ENCODE measurements at regions not wholly inside any gene's neighbourhood (a gene's known extent, or its start where the extent isn't known, plus 50 kb on each side); places are given as distances from the start of the nearest gene placed in this dataset.
"Not testable (repeated sequence)": the region's sequence is repeated elsewhere in the genome, so short reads cannot be mapped to it uniquely, and the experiment has no call there.

GRCh38 chr4:126762663-126763247 is 870.0 kb upstream of the INTU start:
- Histone ChIP-seq H3K4me1 (peaks cover 0 to 16% (median 3%) of the 10 kb centered on the region in 4 donors), H3K9me3 (no peaks in the 10 kb centered on the region), H3K27ac (no peak overlapping the region), H3K4me3 (no peak overlapping the region), H3K27me3 (no peaks in the 10 kb centered on the region), H3K36me3 (no peaks in the 10 kb centered on the region)
- no peak for DNase-seq
- no peak for TF ChIP-seq CTCF (IDR thresholded peaks at IDR 0.05)
- TF ChIP-seq POLR2A (IDR thresholded peaks at IDR 0.05), result no peak
- TF ChIP-seq POLR2AphosphoS5 (IDR thresholded peaks at IDR 0.05), result no peak
- TF ChIP-seq EP300 (IDR thresholded peaks at IDR 0.05), result no peak
- WGBS, 2 donors, result 79 to 84% methylated on average over 5 of the region's 5 CpGs
- intact Hi-C loops (cut with DNase I), result no loop called here

DNA sequence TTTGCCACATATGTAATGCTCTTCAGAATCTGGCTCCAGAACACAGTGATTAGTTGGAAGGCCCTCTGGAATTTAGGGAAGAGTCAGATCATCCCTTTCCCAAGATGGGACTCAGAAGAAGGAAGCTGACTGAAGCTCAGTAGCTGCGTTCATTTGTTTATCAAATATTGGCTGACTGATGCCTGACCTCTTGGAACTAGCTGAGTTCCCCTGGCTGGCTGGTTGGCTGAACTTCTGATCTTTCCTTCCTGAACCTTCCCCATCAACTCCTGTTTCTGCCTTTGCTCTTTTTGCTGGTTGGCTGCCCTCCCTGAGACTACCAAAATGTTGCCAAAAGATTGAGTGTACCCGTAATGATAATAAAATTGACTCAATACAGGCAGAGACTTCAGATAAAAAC is 866.5 kb upstream of the INTU start:
- Histone ChIP-seq H3K36me3 (no peaks in the 10 kb centered on the region), H3K4me3 (no peak overlapping the region), H3K4me1 (peaks cover 0 to 9% (median 3%) of the 10 kb centered on the region in 4 donors), H3K27ac (no peak overlapping the region), H3K27me3 (no peaks in the 10 kb centered on the region), H3K9me3 (no peaks in the 10 kb centered on the region)
- WGBS, 2 donors, result 24 to 60% methylated on average over 2 of the region's 2 CpGs
- TF ChIP-seq POLR2A (IDR thresholded peaks at IDR 0.05) (no peak), POLR2AphosphoS5 (IDR thresholded peaks at IDR 0.05) (no peak), EP300 (IDR thresholded peaks at IDR 0.05) (no peak), CTCF (IDR thresholded peaks at IDR 0.05) (no peak)
- intact Hi-C loops (cut with DNase I), result no loop called here
- DNase-seq, result no peak

DNA sequence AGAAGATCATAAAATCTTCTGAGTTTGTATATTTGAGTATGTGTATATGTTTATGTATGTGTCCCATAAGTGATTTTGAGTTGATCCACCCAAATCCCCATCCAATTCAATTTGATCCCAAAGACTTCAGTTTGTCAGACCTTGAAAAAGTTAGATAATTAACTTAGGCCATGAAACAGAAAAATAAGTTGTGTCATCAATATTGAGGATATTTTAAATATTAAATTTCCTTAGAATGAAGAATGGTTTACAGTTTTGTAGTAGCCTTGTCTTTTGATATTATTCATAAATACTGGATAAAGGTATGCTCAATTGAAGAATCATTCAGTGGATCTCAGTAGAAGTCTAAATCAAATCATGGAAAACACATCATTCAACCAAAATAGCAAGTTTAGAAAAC is 864.4 kb upstream of the INTU start:
- Histone ChIP-seq H3K27ac (no peak overlapping the region), H3K4me1 (peaks cover 0 to 19% (median 9%) of the 10 kb centered on the region in 4 donors), H3K9me3 (no peaks in the 10 kb centered on the region), H3K4me3 (no peak overlapping the region), H3K36me3 (no peaks in the 10 kb centered on the region), H3K27me3 (no peaks in the 10 kb centered on the region)
- intact Hi-C loops (cut with DNase I), result no loop called here
- DNase-seq, result no peak
- TF ChIP-seq EP300 (IDR thresholded peaks at IDR 0.05) (no peak), POLR2AphosphoS5 (IDR thresholded peaks at IDR 0.05) (no peak), CTCF (IDR thresholded peaks at IDR 0.05) (no peak), POLR2A (IDR thresholded peaks at IDR 0.05) (no peak)

DNA sequence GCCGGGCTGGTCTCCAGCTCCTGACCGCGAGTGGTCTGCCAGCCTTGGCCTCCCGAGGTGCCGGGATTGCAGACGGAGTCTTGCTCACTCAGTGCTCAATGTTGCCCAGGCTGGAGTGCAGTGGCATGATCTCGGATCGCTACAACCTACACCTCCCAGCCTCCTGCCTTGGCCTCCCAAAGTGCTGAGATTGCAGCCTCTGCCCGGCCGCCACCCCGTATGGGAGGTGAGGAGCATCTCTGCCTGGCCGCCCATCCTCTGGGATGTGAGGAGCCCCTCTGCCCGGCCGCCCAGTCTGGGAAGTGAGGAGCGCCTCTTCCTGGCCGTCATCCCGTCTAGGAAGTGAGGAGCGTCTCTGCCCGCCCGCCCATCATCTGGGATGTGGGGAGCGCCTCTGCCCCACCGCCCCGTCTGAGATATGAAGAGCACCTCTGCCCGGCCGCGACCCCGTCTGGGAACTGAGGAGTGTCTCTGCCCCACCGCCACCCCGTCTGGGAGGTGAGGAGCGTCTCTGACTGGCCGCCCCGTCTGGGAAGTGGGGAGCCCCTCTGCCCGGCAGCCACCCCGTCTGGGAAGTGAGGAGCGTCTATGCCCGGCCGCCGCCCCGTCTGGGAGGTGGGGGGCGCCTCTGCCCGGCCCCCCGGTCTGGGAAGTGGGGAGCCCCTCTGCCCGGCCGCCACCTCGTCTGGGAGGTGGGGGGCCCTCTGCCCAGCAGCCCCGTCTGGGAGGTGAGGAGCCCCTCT is 861.8 kb upstream of the INTU start:
- H3K27ac ChIP-seq; intact Hi-C loops (cut with DNase I); H3K27me3 ChIP-seq; H3K36me3 ChIP-seq; H3K4me3 ChIP-seq; DNase-seq; H3K9me3 ChIP-seq: not testable (repeated sequence)
- 96 to 97% methylated on average over 46 of the region's 46 CpGs for WGBS, 2 donors
- peaks cover 0 to 21% (median 10%) of the 10 kb centered on the region in 4 donors for H3K4me1 ChIP-seq

DNA sequence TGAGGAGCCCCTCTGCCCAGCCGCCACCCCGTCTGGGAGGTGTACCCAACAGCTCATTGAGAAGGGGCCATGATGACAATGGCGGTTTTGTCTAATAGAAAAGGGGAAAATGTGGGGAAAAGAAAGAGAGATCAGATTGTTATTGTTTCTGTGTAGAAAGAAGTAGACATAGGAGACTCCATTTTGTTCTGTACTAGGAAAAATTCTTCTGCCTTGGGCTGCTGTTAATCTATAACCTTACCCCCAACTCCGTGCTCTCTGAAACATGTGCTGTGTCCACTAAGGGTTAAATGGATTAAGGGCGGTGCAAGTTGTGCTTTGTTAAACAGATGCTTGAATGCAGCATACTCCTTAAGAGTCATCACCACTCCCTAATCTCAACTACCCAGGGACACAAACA is 861.1 kb upstream of the INTU start:
- H3K4me3 ChIP-seq; H3K9me3 ChIP-seq; H3K36me3 ChIP-seq; intact Hi-C loops (cut with DNase I); DNase-seq; H3K27me3 ChIP-seq; H3K27ac ChIP-seq: not testable (repeated sequence)
- WGBS, 2 donors, result 45 to 84% methylated on average over 5 of the region's 5 CpGs
- H3K4me1 ChIP-seq, result peaks cover 0 to 15% (median 8%) of the 10 kb centered on the region in 4 donors

- peaks cover 0 to 15% (median 6%) of the 10 kb centered on the region in 4 donors for H3K4me1 ChIP-seq
- DNase-seq, result no peak
- H3K4me3 ChIP-seq, result no peak overlapping the region
- H3K27me3 ChIP-seq, result no peaks in the 10 kb centered on the region
- TF ChIP-seq POLR2A (IDR thresholded peaks at IDR 0.05) (no peak), EP300 (IDR thresholded peaks at IDR 0.05) (no peak), POLR2AphosphoS5 (IDR thresholded peaks at IDR 0.05) (no peak), CTCF (IDR thresholded peaks at IDR 0.05) (no peak)
- 31 to 43% methylated on average over 3 of the region's 3 CpGs for WGBS, 2 donors
- intact Hi-C loops (cut with DNase I), result no loop called here
- no peak overlapping the region for H3K27ac ChIP-seq
- no peaks in the 10 kb centered on the region for H3K9me3 ChIP-seq
- H3K36me3 ChIP-seq, result no peaks in the 10 kb centered on the region
These were observed 860.1 kb upstream of the INTU start for GRCh38 chr4:126772662-126773061.
